ENCODE measurements at regions not wholly inside any gene's neighbourhood (a gene's known extent, or its start where the extent isn't known, plus 50 kb on each side); places are given as distances from the start of the nearest gene placed in this dataset.

DNA sequence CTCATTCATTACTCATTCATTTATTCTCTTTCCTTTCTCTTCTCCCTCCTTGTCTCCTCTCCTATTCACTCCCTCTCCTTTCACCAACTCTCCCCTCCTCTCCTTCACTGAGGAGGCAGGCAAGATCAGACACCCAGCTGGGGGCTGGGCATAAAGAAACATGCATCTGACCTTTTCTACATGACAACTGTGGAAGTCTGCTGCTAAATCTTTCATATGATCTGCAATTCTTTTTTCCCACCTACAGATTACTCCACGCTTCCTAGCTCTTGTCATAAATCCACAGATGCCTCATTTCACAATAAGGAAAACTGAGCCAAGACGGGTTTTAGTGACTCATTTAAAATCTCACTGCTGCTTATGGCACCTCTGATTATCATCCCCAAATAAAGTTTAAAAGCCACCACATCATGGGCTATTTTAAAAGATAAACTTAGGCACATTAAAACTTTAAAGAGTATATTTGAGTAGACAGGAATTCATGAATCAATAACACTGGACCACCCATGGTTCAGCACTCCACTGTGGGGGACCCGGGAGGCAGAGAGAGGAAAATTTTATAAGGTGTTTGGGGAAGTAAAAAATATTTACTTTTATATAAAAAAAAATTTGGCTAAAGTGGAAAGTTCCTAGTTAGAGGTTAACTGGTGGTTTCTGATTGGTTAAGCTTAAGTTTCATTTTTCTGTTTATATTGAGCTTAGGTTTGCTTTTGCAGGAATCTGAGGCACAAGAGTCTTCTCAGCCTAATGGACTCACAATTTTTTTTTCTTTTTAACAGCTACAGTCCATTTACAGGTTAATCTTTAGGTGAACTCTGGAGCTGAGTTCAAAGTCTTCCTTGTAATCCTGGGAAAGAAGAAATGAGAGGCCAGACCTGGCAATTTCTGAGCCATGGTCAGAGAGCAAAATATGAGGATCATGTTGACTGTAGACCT lies 55.8 kb upstream of the DNAH14 start:
- TF ChIP-seq CTCF (conservative IDR thresholded peaks at IDR 0.05; ENCODE audit: low read depth in 2 of 2), result no peak
- TF ChIP-seq, protein P1, sequence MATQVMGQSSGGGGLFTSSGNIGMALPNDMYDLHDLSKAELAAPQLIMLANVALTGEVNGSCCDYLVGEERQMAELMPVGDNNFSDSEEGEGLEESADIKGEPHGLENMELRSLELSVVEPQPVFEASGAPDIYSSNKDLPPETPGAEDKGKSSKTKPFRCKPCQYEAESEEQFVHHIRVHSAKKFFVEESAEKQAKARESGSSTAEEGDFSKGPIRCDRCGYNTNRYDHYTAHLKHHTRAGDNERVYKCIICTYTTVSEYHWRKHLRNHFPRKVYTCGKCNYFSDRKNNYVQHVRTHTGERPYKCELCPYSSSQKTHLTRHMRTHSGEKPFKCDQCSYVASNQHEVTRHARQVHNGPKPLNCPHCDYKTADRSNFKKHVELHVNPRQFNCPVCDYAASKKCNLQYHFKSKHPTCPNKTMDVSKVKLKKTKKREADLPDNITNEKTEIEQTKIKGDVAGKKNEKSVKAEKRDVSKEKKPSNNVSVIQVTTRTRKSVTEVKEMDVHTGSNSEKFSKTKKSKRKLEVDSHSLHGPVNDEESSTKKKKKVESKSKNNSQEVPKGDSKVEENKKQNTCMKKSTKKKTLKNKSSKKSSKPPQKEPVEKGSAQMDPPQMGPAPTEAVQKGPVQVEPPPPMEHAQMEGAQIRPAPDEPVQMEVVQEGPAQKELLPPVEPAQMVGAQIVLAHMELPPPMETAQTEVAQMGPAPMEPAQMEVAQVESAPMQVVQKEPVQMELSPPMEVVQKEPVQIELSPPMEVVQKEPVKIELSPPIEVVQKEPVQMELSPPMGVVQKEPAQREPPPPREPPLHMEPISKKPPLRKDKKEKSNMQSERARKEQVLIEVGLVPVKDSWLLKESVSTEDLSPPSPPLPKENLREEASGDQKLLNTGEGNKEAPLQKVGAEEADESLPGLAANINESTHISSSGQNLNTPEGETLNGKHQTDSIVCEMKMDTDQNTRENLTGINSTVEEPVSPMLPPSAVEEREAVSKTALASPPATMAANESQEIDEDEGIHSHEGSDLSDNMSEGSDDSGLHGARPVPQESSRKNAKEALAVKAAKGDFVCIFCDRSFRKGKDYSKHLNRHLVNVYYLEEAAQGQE (IDR thresholded peaks at IDR 0.05; ENCODE audit: unreplicated experiment), result no peak
